ENCODE measurements at regions not wholly inside any gene's neighbourhood (a gene's known extent, or its start where the extent isn't known, plus 50 kb on each side); places are given as distances from the start of the nearest gene placed in this dataset.
"Not testable (repeated sequence)": the region's sequence is repeated elsewhere in the genome, so short reads cannot be mapped to it uniquely, and the experiment has no call there.

DNA sequence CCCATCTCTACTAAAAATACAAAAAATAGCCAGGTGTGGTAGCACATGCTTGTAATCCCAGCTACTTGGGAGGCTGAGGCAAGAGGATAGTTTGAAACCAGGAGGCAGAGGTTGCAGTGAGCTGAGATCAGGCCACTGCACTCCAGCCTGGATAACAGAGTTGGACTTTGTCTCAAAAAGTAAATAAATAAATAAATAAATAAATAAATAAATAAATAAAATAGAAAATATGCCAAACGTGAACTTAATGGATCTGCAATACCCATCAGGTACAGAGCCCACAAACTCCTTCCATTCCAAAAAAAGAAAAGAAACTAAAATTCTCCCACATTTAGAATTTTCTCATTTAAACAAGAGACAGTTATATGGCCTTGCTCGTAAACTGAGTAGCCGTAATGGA lies 702.7 kb downstream of the CDH18 start:
- no peak for DNase-seq

DNA sequence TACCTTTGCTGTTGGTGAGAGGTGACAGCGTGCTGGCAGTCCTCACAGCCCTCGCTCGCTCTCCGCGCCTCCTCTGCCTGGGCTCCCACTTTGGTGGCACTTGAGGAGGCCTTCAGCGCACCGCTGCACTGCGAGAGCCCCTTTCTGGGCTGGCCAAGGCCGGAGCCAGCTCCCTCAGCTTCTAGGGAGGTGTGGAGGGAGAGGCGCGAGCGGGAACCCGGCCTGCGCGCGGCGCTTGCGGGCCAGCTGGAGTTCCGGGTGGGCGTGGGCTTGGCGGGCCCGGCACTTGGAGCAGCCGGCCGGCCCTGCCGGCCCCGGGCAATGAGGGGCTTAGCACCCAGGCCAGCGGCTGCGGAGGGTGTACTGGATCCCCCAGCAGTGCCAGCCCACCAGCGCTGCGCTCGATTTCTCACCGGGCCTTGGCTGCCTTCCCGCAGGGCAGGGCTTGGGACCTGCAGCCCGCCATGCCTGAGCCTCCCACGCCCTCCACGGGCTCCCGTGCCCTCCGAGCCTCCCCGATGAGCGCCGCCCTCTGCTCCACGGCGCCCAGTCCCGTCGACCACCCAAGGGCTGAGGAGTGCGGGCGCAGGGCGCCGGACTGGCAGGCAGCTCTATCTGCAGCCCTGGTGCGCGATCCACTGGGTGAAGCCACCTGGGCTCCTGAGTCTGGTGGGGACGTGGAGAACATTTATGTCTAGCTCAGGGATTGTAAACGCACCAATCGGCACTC lies 700.3 kb downstream of the CDH18 start:
- DNase-seq, result not testable (repeated sequence)

DNA sequence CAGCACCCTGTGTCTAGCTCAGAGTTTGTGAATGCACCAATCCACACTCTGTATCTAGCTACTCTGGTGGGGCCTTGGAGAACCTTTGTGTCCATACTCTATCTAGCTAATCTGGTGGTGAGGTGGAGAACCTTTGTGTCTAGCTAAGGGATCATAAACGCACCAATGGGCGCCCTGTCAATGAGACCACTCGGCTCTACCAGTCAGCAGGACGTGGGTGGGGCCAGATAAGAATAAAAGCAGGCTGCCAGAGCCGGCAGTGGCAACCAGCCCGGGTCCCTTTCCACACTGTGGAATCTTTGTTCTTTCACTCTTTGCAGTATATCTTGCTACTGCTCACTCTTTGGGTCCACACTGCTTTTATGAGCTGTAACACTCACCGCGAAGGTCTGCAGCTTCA lies 699.7 kb downstream of the CDH18 start:
- not testable (repeated sequence) for DNase-seq

DNA sequence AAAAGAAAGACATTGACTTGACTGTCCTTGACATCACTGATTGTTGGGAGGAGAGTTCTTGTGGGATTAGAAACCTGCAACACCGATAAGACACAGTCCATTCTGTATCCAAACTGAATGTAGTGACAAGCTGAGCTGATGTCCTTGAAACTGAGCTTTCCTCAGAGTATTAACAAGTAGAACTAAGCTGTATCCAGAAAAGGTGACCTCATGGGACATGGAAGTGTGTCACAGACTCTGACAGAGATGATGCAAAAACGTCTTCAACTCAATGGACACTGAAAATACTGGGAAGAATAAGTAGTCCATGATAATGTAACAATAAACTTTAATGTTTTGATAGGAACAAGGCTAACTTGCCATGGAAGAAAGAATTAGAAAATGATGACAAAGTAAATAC lies 690.1 kb downstream of the CDH18 start:
- no peak for DNase-seq

DNA sequence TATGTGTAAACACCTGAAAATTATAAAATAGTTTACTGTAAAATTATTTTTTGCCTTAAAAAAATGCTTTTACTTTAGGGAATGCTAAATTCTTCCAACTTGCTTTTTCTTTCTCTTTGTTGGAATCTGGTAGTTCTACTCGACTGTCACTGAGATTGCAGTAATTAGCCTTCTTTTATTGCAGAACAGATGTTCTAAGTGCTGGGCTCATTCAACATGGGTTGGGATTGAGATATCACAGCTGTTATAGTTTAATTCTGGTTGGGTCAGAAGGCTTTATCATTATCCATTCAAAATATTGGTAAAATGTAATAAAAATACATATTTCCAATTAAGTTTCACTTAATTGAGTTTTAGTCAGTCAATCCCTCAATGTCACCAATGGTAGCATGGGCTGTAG lies 686.7 kb downstream of the CDH18 start:
- DNase-seq, result no peak

DNA sequence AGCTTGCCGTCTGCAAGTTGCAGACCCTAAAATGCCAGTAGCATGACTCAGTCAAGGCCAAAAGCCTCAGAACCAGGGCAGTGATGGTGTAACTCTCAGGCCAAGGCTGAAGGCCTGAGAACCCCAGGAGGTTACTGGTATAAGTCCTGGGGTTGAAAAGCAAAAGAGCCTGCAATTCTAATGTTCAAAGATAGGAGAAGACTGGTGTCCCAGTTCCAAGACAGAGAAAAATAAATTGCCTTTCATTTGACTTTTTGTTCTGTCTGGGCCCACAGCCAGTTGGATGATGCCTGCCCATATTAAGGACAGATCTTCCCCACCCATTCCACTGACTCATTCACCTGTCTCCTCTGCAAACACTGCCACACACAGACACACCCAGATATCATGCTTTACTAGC lies 673.2 kb downstream of the CDH18 start:
- no peak for DNase-seq

DNA sequence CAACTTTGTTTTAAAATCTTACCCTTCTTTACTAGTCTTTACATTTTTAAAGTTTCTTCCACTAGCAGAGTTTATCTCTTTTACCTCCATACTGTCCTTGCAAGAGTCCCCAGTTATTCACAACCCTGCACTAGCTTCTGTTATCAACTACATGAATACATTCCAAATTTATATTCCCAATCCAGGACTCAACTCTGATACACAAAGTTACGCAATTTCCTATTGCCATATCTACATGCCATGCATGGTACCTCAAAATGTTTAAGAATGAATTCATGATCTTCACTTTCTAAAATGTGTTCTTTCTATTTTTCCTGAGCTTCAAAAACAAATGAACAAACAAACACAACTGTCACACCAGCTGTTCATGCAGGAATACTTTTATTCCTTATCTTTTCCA lies 668.7 kb downstream of the CDH18 start:
- DNase-seq, result no peak

DNA sequence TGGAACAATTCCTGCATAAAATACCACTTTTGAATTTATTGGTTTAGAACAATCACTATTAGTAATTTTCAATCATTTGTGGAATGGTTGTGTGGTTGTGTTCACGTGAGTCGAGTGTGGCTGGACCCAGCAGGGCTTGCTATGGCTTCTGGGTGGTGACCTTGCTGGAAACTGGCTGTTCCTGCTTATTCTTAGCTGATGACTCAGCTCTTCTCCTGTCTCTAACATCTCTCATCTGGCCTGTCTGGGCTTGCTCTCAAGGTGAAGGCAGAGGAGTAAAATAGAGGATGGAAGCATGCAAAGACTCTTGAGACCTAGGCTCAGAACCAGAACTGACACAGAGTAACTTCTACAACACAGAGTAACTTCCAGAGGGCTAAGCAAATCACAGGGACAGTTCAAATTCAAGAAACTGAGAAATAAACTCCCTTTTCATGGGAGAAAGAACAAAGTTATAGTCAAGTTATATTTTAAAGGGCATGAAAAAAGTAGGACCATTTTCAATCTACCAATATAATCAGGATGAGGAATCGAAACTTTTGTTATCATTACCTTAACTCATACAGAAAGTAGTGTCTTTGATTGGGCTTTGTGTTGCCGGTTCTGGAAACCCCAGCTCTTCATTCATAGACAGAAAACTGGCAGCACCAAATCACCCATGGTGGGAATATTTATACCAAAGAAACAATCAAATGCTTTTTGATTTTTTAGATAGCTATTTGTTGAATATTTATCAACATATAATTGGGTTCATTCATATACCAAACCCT lies 665.1 kb downstream of the CDH18 start:
- DNase-seq, result no peak

DNA sequence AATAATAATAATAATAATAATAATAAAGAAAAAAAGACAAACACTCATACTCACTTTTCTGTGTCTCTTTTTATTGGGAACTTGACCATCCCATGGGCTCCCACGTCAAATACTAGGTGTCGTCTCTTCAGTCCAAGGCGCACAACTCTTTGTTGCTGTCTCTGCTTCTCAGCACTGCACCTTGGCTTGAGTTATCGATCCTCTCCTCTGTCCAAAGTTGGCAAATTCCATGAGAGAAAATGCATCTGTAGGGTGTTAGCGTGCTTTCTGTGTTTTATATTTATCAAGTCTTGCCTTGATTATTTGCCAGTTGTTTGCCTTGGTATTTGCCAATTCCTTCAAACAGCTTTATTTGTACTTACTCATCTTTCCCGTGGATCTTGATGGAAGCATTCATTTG lies 653.7 kb downstream of the CDH18 start:
- no peak for DNase-seq

DNA sequence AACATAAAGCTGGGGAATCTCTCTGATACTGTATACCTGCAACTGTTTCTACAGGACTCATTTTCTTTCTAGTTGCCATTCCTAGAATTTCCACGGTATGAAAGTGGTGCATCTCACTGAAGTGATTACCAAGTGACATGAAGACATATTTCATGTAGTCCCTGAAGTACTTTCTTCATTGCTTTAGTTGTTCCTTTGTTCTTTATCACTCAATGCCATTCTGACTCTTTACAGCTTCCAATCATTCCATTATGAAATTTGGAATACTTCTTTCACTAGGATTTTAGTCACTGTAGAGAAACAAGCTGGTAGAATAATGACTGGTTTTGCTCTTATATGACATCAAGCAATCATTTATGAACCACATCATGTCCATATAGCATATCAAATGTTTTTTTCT lies 645.1 kb downstream of the CDH18 start:
- DNase-seq, result no peak

DNA sequence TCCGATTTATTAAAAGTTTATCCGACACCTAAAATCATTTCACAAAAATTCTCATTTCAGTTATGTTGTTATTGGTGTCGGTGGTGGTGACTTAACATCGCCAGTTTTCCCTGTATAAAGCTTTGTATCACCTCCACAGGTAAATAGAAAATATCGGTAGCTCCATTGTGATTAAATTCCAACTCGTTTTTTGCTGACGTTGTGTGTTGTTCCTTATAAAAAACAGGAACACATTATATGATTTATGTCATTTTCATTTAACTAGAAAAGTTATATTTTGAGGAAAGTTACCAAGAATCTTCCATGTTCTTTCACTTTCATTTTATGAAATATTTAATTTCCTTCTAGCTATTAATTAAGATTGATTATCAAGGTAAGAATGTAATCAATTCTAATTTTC lies 635.9 kb downstream of the CDH18 start:
- DNase-seq, result no peak

DNA sequence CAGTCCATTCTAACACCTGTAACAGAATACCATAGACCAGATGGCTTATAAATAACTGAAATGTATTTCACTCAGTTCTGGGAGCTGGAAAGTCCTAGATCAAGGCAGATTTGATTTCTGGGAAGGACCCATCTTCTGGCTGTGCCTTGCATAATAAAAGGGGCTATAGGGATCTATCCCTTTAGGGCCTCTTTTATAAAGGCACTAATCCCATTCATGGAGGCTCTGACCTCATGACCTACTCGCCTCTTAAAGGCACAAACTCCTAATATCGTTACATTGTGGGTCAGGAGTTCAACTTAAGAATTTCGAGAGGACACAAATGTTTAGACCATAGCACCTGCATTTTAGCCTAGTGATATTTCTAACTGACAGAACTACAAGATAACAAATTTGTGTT lies 619.0 kb downstream of the CDH18 start:
- DNase-seq, result no peak

DNA sequence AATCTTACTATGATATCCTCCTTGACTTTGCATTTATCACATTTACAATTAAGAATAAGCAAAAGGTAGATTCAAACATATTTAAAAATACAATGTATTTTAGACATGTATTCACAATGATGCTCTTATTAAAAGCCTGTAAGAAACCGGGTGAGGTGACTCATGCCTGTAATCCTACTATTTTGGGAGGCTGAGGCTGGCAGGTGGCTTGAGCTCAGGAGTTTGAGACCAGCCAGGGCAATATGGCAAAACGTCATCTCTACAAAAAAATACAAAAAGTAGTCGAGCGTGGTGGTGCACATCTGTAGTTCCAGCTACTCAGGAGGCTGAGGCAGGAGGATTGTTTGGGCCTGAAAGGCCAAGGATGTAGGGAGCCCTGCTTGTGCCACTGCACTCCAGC lies 618.4 kb downstream of the CDH18 start:
- DNase-seq, result no peak

DNA sequence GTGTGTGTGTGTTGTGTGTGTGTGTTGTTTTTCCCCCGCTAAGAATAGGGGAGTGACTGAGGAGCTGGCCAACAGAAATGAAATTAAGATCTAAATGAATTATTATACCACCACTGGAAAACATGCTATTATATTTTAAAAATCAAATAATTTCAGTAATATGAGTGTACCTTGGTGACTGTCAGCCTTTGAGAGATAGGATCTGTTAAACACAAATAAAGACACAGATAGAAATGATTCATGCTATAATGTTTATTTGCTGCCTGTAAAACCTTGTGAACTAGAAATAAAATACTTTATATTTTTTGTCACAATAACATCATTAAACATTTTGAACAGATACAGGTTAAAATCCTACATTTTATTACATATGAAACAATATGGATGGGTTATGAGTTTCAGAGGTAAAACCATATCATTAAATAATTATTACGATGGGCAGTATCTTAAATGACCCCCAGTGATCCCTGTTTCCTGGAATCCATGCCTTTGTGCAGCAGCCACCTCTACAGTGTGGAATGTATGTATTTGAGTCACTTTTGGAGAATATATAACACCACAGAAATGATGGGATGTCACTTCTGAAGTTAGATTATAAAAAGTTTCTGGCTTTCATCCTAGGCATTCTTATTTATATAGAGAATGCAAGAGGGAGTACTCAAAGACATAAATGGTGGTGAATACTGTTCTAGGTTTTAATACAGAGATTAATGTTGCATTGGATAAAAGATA lies 617.2 kb downstream of the CDH18 start:
- no peak for DNase-seq

DNA sequence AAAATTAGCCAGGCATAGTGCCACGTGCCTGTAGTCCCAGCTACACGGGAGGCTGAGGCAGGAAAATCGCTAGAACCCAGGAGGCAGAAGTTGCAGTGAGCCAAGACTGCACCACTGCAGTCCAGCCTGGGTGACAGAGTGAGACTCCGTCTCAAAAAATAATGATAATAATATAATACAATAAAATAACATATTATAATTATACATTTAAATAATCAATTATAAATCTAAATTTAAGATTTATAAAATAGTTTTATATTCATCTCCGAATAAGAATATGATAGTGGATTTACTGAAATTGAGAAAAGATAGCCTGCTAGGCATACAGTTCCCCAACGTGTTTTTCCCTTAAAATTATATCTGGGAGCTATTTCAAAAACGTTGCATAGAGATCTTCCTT lies 599.6 kb downstream of the CDH18 start:
- DNase-seq, result no peak

DNA sequence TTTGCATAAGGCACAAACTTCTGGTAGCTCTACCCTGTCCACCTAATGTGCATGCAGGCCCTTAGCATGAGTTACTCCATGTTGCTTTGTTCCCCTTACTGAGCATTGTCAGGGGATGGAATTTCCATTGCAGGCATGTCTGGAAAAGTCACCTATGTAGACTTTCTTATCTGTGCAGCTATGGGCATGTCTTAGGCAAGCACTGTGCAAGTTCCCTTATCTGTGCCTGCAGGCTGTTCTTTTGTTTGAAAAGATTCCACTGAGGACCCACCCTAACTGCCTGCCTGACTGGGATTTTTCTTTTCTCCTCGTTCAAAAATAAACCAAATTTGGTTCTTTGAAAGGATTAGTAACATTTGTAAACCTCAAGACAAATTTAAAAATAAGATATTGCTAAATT lies 587.0 kb downstream of the CDH18 start:
- DNase-seq, result no peak

DNA sequence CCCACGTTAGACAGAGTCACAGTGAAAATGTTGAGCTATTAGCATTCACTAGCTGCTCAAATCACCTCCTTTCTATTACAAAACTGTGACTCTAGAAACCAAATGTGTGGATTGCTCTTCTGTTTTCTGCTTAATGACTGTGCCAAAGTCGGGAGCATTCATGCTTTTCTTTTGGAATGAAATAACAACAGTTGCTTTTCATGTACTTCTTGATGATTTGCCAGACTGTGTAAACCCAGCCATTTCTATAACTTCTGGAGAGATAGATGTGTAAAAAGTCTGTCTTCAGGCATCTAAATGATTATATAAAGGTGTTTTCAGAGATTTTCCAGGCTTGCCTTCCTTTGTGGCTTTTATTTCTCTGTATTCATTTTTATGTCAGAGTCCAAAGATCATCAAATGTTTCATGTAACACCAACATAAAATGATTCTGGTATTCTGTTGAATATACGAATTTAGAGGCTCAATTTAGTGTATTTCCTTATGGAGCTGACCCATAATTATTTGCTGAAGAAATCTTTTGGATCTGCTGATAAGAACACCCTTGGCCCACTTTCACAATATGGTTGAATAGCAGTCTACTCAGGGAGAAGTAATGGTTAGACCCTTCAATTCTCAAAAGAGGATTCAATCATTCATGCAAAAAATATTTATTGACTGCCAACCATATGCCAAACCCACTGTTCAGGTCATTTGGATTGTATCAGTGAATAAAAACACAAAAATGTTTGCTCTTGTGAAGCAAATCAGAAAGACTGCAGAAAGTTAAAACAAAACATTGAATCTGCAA lies 581.2 kb downstream of the CDH18 start:
- no peak for DNase-seq

DNA sequence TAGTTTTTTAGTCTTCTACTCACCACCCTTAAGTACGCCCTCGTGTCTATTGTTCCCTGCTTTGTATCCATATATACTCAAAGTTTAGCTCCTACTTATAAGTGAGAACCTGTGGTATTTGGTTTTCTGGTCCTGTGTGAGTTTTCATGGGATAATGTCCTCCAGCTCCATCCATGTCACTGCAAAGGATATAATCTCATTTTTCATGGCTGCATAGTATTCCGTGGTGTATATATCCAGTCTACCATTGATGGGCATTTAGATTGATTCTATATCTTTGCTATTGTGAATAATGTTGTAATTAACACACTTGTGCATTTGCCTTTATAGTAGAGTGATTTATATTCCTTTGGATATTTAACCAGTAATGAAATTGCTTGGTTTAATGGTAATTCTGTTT lies 579.9 kb downstream of the CDH18 start:
- DNase-seq, result no peak

DNA sequence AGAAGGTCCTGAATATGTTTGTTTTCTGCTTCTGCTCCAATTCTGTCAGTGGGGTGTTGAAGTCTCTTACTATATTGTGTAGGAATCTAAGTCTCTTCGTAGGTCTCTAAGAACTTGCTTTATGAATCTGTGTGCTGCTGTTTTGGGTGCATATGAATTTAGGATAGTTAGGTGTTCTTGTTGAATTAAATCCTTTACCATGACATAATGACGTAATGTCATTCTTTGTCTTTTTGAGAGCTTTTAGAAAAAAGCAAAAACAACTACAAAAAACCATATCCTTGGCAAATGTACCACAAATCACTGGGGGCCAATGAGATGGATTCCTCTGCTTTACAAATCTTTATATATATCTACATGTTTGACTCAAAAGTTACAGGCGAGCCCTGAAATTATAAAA lies 576.1 kb downstream of the CDH18 start:
- no peak for DNase-seq
